Astrocyte (in vitro differentiated cells and primary cell): ENCODE measurements at regions not wholly inside any gene's neighbourhood (a gene's known extent, or its start where the extent isn't known, plus 50 kb on each side); places are given as distances from the start of the nearest gene placed in this dataset.
A peak's percentile ranks its signal among the peaks of the same experiment; 100 is the strongest.

ENCODE experiments used
- DNase-seq: peaks from one replicate; pipeline ENCODE4 v3.0.0-alpha.2; 2010; ENCODE audit warnings: low read depth
- FAIRE-seq: peaks from 2 replicates; lab custom pipeline; 2011; peaks lifted over from hg19 to GRCh38; lab: Jason Lieb, UNC
- H2AFZ ChIP-seq: 2 replicates; pipeline ENCODE4 v1.6.0; 2012; ENCODE audit warnings: low read depth, low read length, inconsistent platforms
- H3K27ac ChIP-seq: 2 replicates; pipeline ENCODE4 v1.5.1; 2011; ENCODE audit warnings: low read depth, low read length, inconsistent platforms
- H3K27me3 ChIP-seq: 2 replicates; pipeline ENCODE4 v1.6.0; 2011; ENCODE audit warnings: low read length, inconsistent platforms; ENCODE audit not compliant: insufficient read depth
- H3K36me3 ChIP-seq: 2 replicates; pipeline ENCODE4 v1.5.1; 2011; ENCODE audit warnings: low read length, inconsistent platforms; ENCODE audit not compliant: insufficient read depth
- H3K4me1 ChIP-seq: 2 replicates; pipeline ENCODE4 v1.5.1; 2011; ENCODE audit warnings: low read length, inconsistent platforms; ENCODE audit not compliant: insufficient read depth
- H3K4me2 ChIP-seq: 2 replicates; pipeline ENCODE4 v1.6.0; 2012; ENCODE audit warnings: low read length, inconsistent platforms
- H3K4me3 ChIP-seq: 2 replicates; pipeline ENCODE4 v1.5.1; 2011; ENCODE audit warnings: low read depth, mild to moderate bottlenecking, low read length, inconsistent platforms; ENCODE audit not compliant: insufficient read depth
- H3K79me2 ChIP-seq: 2 replicates; pipeline ENCODE4 v1.6.0; 2012; ENCODE audit warnings: mild to moderate bottlenecking, low read length, inconsistent platforms; ENCODE audit not compliant: insufficient read depth
- H3K9ac ChIP-seq: 2 replicates; pipeline ENCODE4 v1.6.0; 2012; ENCODE audit warnings: mild to moderate bottlenecking, low read length, inconsistent platforms
- H3K9me3 ChIP-seq: 2 replicates; pipeline ENCODE4 v1.5.1; 2012; ENCODE audit warnings: low read depth, mild to moderate bottlenecking, low read length, inconsistent platforms; ENCODE audit not compliant: insufficient read depth
- H4K20me1 ChIP-seq: 2 replicates; pipeline ENCODE4 v1.6.0; 2012; ENCODE audit warnings: low read length, inconsistent platforms; ENCODE audit not compliant: insufficient read depth
- H3K27ac Mint-ChIP-seq: one replicate; pipeline ENCODE4 v1.8.0; 2021; ENCODE audit warnings: mild to moderate bottlenecking, mixed read lengths; ENCODE audit not compliant: unreplicated experiment
- H3K27me3 Mint-ChIP-seq: one replicate; pipeline ENCODE4 v1.8.0; 2021; ENCODE audit warnings: low read depth, mixed read lengths; ENCODE audit not compliant: unreplicated experiment
- H3K36me3 Mint-ChIP-seq: one replicate; pipeline ENCODE4 v1.8.0; 2021; ENCODE audit warnings: low read depth, mixed read lengths; ENCODE audit not compliant: unreplicated experiment
- H3K4me1 Mint-ChIP-seq: one replicate; pipeline ENCODE4 v1.8.0; 2021; ENCODE audit warnings: low read depth, mixed read lengths; ENCODE audit not compliant: unreplicated experiment
- H3K4me3 Mint-ChIP-seq: one replicate; pipeline ENCODE4 v1.8.0; 2021; ENCODE audit warnings: mild to moderate bottlenecking, moderate library complexity, mixed read lengths; ENCODE audit not compliant: unreplicated experiment
- H3K9me3 Mint-ChIP-seq: one replicate; pipeline ENCODE4 v1.8.0; 2021; ENCODE audit warnings: mild to moderate bottlenecking, mixed read lengths; ENCODE audit not compliant: unreplicated experiment
- EZH2 ChIP-seq: IDR thresholded peaks from 2 replicates; pipeline ENCODE4 v1.6.1; 2012; ENCODE audit warnings: mild to moderate bottlenecking, low read length, inconsistent platforms; ENCODE audit not compliant: insufficient read depth
- TF ChIP-seq, protein P1 (sequence below): IDR thresholded peaks from 2 replicates; pipeline ENCODE4 v1.5.1; 2011; ENCODE audit warnings: low read depth, mild to moderate bottlenecking, inconsistent platforms, low read length, moderate library complexity; ENCODE audit not compliant: insufficient read depth

DNA sequence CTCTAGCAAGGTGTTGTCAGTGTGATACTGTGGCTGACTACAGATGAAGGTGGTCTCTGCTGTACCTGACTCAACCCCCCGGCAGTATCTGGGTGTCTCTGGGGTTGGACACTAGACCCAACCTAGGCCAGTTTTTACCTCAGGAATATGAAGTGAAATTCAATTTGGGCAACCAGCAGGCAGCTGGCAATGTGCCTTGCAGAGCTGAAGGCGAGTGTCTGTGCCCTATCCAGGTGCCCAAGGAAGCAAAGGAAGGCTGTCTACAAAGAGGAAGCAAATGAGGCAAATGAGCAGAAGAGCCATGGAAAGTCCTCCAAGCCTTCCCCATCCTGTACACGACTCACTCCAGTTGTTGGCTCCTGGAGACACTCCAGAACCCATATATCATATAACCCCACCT, 264.6 kb upstream of the AGAP1 start:
- no peaks in the 10 kb centered on the region for H3K9me3 ChIP-seq
- DNase-seq = no peak
- H3K27ac ChIP-seq = no peak overlapping the region
- no peaks in the 10 kb centered on the region for H3K79me2 ChIP-seq
- no peak overlapping the region for H3K27ac Mint-ChIP-seq
- H3K9ac ChIP-seq = no peak overlapping the region
- no peaks in the 10 kb centered on the region for H3K36me3 ChIP-seq
- H3K4me3 ChIP-seq = no peak overlapping the region
- H3K4me2 ChIP-seq = no peak overlapping the region
- peaks cover 12% of the 10 kb centered on the region for H3K4me1 Mint-ChIP-seq
- peaks cover 1% of the 10 kb centered on the region for H3K9me3 Mint-ChIP-seq
- no peak overlapping the region for H2AFZ ChIP-seq
- peaks cover 29% of the 10 kb centered on the region for H3K27me3 Mint-ChIP-seq
- H3K4me3 Mint-ChIP-seq = no peak overlapping the region
- peaks cover 4% of the 10 kb centered on the region for H3K36me3 Mint-ChIP-seq
- no peaks in the 10 kb centered on the region for H4K20me1 ChIP-seq
- TF ChIP-seq, protein P1, sequence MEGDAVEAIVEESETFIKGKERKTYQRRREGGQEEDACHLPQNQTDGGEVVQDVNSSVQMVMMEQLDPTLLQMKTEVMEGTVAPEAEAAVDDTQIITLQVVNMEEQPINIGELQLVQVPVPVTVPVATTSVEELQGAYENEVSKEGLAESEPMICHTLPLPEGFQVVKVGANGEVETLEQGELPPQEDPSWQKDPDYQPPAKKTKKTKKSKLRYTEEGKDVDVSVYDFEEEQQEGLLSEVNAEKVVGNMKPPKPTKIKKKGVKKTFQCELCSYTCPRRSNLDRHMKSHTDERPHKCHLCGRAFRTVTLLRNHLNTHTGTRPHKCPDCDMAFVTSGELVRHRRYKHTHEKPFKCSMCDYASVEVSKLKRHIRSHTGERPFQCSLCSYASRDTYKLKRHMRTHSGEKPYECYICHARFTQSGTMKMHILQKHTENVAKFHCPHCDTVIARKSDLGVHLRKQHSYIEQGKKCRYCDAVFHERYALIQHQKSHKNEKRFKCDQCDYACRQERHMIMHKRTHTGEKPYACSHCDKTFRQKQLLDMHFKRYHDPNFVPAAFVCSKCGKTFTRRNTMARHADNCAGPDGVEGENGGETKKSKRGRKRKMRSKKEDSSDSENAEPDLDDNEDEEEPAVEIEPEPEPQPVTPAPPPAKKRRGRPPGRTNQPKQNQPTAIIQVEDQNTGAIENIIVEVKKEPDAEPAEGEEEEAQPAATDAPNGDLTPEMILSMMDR = no peak
- TF ChIP-seq EZH2 = no peak
- peaks cover 18% of the 10 kb centered on the region for H3K27me3 ChIP-seq
- H3K4me1 ChIP-seq = no peaks in the 10 kb centered on the region
- FAIRE-seq = no peak

DNA sequence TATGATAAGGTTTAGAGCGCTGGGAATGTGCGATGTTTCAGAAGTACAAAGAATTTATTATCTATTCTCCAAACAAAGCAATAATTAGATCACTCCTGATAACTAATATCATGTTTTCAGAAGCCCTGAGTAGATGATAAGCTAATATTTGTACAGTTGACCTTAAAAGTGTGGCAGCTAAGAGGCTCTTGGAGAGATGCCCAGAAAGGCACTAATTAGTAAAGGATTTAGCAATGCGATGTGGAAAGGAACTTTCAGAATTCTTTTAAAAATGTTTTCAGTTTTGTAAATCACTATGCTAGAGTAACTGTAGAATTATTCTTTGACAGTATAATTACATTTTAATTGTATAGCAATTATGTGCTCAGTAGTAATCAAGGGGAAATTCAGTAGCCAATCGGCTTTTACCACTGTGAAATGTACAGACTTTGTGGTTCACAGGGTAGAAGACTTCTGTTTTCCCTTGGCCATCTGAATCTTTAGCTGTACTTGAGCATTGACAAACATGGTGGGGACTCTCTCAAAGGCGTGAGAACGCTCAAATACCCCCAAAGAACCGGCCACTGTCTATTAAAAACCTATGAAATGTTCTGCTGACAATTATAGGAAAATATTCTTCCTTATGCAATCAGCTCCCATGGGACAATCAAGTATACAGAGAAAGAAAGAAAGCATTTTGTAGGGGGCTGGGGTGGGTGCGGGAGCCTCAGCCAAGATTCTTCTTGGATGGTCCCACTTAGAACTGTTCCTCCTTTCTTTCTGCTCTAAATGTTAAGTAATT, 262.8 kb upstream of the AGAP1 start:
- no peak overlapping the region for H3K4me3 ChIP-seq
- no peak overlapping the region for H3K4me2 ChIP-seq
- H3K4me1 ChIP-seq = no peaks in the 10 kb centered on the region
- H3K27ac ChIP-seq = no peak overlapping the region
- H3K9me3 ChIP-seq = no peaks in the 10 kb centered on the region
- peaks cover 2% of the 10 kb centered on the region for H3K36me3 Mint-ChIP-seq
- no peaks in the 10 kb centered on the region for H3K79me2 ChIP-seq
- H3K27me3 ChIP-seq = peaks cover 10% of the 10 kb centered on the region
- no peak overlapping the region for H2AFZ ChIP-seq
- H3K36me3 ChIP-seq = no peaks in the 10 kb centered on the region
- H4K20me1 ChIP-seq = no peaks in the 10 kb centered on the region
- H3K4me1 Mint-ChIP-seq = peaks cover 15% of the 10 kb centered on the region
- no peak overlapping the region for H3K4me3 Mint-ChIP-seq
- no peak overlapping the region for H3K9ac ChIP-seq
- peaks cover 27% of the 10 kb centered on the region for H3K27me3 Mint-ChIP-seq
- no peak overlapping the region for H3K27ac Mint-ChIP-seq
- no peak for FAIRE-seq
- DNase-seq = peak; percentile 12
- H3K9me3 Mint-ChIP-seq = peaks cover 1% of the 10 kb centered on the region
- no peak for TF ChIP-seq EZH2
- TF ChIP-seq, protein P1 = no peak
